Muscle of leg (tissue), 3 donors: ENCODE measurements at regions not wholly inside any gene's neighbourhood (a gene's known extent, or its start where the extent isn't known, plus 50 kb on each side); places are given as distances from the start of the nearest gene placed in this dataset.

Experiments used
- DNase-seq: peaks from one replicate; pipeline ENCODE4 v3.0.0; 2013
- H3K27ac ChIP-seq: one replicate; pipeline ENCODE4 v1.5.1; 2013; ENCODE audit warnings: mild to moderate bottlenecking, low read length, control low read depth
- H3K27me3 ChIP-seq: one replicate; pipeline ENCODE4 v1.6.1; 2013; ENCODE audit warnings: low read length; ENCODE audit not compliant: control insufficient read depth, insufficient read depth
- H3K36me3 ChIP-seq: one replicate; pipeline ENCODE4 v1.6.1; 2013; ENCODE audit warnings: low read length; ENCODE audit not compliant: control insufficient read depth, insufficient read depth
- H3K4me1 ChIP-seq: one replicate; pipeline ENCODE4 v1.6.1; 2013; ENCODE audit warnings: low read length; ENCODE audit not compliant: control insufficient read depth, insufficient read depth
- H3K4me3 ChIP-seq: one replicate; pipeline ENCODE4 v1.5.1; 2013; ENCODE audit warnings: low read length, control low read depth
- H3K9me3 ChIP-seq: replicated peaks from 2 replicates; pipeline ENCODE4 v1.6.1; 2013; ENCODE audit warnings: low read depth, low read length; ENCODE audit not compliant: control insufficient read depth
- WGBS: methylation state at CpG from one replicate; pipeline ENCODE4 v1.1.5; 2013; ENCODE audit warnings: missing lambda C conversion rate; ENCODE audit not compliant: insufficient coverage; 5-methylcytosine and 5-hydroxymethylcytosine counted together

DNA sequence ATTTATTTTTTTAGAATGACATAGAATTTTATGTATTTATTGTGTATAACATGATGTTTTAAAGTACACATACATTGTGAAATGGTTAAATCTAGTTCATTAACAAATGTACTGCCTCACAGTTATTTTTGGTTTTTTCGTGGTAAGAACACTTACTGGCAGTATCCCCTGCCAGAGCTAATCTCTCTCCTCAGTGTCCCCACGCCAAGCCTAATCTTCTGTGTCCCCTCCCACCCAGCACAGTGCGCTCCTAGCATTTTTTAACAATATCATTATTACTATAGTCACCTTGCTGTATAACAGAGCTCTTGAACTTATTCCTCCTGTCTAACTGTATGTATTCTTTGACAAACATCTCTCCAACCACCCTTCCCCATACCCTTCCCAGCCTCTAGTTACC lies 333.2 kb downstream of the GABRB3 start:
- Histone ChIP-seq H3K4me1 (no peaks in the 10 kb centered on the region), H3K27ac (no peak overlapping the region)
- 61% methylated on average over 3 of the region's 3 CpGs for WGBS

GRCh38 chr15:26438718-26439117 lies 334.1 kb downstream of the GABRB3 start:
- Histone ChIP-seq H3K4me1 (no peaks in the 10 kb centered on the region), H3K27me3 (no peaks in the 10 kb centered on the region), H3K4me3 (no peak overlapping the region), H3K27ac (no peak overlapping the region), H3K9me3 (no peaks in the 10 kb centered on the region), H3K36me3 (no peaks in the 10 kb centered on the region)
- no peak for DNase-seq
- 93% methylated on average over 4 of the region's 6 CpGs for WGBS

More for the DNA sequence above, 333.2 kb downstream of the GABRB3 start:
- no peak overlapping the region for H3K4me3 ChIP-seq
- DNase-seq: no peak
- H3K36me3 ChIP-seq: no peaks in the 10 kb centered on the region
- no peaks in the 10 kb centered on the region for H3K27me3 ChIP-seq
- no peaks in the 10 kb centered on the region for H3K9me3 ChIP-seq

DNA sequence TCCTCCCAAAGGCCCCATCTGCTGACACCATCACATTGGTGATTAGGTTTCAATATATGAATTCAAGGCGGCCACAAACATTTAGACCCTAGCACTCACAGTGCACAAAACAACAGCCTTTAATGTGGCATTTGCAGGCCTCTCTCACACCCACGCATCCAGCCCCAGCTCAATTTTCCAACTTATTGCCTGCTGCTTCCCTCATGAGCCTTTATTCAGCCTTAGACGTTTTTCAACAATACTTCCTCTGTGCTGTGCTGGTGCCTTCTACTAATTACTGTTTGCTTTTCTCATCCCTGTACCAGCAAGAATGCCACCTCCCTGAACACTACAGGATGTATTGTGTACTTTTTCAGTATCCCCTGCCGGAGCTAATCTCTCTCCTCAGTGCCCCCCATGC lies 334.6 kb downstream of the GABRB3 start:
- WGBS: 68% methylated on average over 2 of the region's 4 CpGs
- no peak overlapping the region for H3K27ac ChIP-seq

DNA sequence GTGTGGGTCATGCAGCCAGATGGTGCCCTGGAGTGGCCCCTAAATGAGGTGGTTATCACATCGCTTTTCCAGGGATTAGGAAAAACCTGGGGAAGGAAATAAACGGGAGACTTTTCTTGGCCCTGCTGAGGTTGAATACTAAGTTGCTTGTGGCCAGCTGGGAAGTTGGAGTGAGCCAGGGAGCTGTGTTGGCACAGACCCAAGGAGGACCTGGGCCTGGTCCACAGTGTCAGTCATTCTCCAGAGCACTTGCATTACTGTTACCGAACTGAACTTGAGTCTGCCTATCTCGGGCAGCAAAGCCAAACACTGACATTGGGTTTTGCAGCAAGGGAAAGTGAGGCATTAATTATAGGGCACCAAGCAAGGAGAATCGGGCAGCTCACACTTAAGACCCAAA lies 339.0 kb downstream of the GABRB3 start:
- H3K9me3 ChIP-seq: no peaks in the 10 kb centered on the region
- 60% methylated on average over 4 of the region's 5 CpGs for WGBS
- H3K27me3 ChIP-seq: no peaks in the 10 kb centered on the region
- no peaks in the 10 kb centered on the region for H3K4me1 ChIP-seq
- H3K36me3 ChIP-seq: no peaks in the 10 kb centered on the region
- H3K27ac ChIP-seq: no peak overlapping the region
- no peak overlapping the region for H3K4me3 ChIP-seq
- no peak for DNase-seq

More for the DNA sequence above, 334.6 kb downstream of the GABRB3 start:
- H3K4me1 ChIP-seq: no peaks in the 10 kb centered on the region
- no peaks in the 10 kb centered on the region for H3K36me3 ChIP-seq
- H3K27me3 ChIP-seq: no peaks in the 10 kb centered on the region
- no peak overlapping the region for H3K4me3 ChIP-seq
- no peak for DNase-seq
- no peaks in the 10 kb centered on the region for H3K9me3 ChIP-seq

GRCh38 chr15:26433060-26433459 lies 339.8 kb downstream of the GABRB3 start:
- no peaks in the 10 kb centered on the region for H3K4me1 ChIP-seq
- H3K9me3 ChIP-seq: no peaks in the 10 kb centered on the region
- H3K4me3 ChIP-seq: no peak overlapping the region
- no peaks in the 10 kb centered on the region for H3K36me3 ChIP-seq
- no peak for DNase-seq
- WGBS: 33% methylated on average over 1 of the region's 2 CpGs
- no peaks in the 10 kb centered on the region for H3K27me3 ChIP-seq
- no peak overlapping the region for H3K27ac ChIP-seq

DNA sequence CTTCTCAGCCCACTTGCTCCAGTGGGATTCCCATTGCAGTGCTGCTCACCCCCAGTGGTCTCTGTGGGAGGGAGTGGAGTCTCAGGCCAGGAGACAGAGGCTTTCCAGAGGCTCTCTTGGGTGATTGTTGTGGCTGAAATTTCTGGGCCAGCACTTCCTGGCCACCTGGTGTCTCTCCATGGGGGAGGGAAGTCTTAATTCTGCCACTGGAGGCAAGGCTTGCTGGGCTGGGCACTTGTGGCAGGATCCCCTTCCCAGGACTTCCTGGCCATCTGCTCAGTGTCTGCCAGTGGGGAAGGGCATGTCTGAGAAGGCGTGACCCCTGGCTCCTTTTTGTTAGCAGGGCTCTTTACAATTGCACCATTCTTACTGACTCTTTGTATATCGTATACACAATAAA lies 351.8 kb downstream of the GABRB3 start:
- H3K4me3 ChIP-seq: no peak overlapping the region
- no peaks in the 10 kb centered on the region for H3K4me1 ChIP-seq
- H3K9me3 ChIP-seq: no peaks in the 10 kb centered on the region
- whole genome bisulfite sequencing: no CpG with 5 or more reads among the region's 2 CpGs
- no peak for DNase-seq
- no peaks in the 10 kb centered on the region for H3K27me3 ChIP-seq
- H3K36me3 ChIP-seq: no peaks in the 10 kb centered on the region
- no peak overlapping the region for H3K27ac ChIP-seq

DNA sequence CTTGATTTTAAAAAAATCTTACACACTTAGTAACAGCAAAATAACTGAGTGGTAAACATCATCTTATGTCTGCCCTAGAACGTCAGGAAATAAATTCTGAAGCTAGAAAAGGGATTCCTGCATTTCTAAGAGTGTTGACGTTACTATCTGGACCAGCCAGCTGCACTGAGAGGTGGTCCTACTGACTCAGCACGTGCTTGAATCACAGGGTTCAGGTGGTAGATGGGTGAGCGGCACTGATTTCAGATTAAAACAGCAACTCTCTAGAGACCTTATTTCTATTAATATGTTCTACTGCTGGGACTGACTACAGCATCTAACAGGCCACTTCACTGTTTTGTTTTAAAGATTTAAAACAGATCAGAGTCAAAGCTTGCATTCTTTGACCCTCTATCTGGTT lies 377.2 kb downstream of the GABRB3 start:
- Histone ChIP-seq H3K4me3 (no peak overlapping the region), H3K27ac (no peak overlapping the region), H3K27me3 (no peaks in the 10 kb centered on the region)

DNA sequence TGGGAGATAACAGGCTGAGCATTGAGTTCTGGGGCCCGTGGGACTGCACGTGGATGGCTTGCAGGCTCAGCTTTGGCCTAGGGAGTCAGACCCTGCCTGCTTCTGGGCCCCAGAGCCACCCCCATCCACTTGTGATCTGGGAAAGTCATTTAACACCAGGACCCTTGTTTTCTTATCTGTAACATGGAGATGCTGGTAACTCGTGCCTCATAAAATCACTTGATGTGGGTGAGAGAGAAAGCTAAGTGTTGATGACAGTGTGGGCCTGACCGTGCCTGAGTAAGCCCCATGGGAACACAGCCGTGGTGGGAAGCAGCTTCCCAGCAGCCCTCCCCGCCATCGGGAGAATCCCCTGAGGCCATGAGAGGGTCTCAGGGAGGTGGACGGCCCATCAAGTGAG lies 378.1 kb downstream of the GABRB3 start:
- WGBS: 28% methylated on average over 3 of the region's 8 CpGs
- Histone ChIP-seq H3K4me1 (peaks cover 2% of the 10 kb centered on the region), H3K9me3 (no peaks in the 10 kb centered on the region), H3K27me3 (no peaks in the 10 kb centered on the region), H3K36me3 (no peaks in the 10 kb centered on the region), H3K4me3 (no peak overlapping the region), H3K27ac (no peak overlapping the region)
- DNase-seq: no peak

More for the DNA sequence above, 377.2 kb downstream of the GABRB3 start:
- 47% methylated on average over 2 of the region's 4 CpGs for WGBS
- H3K4me1 ChIP-seq: peaks cover 2% of the 10 kb centered on the region
- H3K36me3 ChIP-seq: no peaks in the 10 kb centered on the region
- no peak for DNase-seq
- H3K9me3 ChIP-seq: no peaks in the 10 kb centered on the region

GRCh38 chr15:26392956-26393355 lies 379.9 kb downstream of the GABRB3 start:
- no peak for DNase-seq
- WGBS: no CpG with 5 or more reads among the region's 2 CpGs
- no peak overlapping the region for H3K27ac ChIP-seq

DNA sequence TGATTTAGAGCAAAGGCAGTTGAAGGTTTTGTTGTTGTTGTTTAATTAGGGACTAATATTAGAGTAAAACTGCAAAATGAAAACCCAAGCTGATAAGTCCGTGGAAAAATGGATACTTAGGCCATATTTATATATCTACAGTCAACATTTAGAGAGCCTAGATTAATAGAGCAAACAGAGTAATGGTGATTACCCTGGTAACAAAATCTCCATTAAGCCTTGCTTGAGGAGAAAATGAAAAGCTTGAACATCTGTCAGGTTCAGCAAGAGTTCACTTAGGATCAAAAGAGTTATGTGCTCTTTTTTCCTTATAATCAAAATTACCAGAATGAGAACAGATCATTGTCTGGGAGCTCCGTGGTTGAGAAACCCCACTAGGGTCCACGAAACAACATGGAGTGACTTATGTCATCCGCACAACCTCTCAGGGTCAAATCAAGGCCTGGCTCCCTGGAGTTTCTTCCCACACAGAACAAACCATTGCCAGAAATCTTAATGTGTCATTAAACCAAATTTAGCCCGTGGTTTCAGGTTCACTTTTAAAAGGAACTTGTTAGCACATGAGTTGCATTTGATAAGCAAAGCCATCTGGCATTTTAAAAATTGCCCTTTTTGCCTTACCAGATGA lies 381.2 kb downstream of the GABRB3 start:
- peak; percentile 2 for DNase-seq
- Histone ChIP-seq H3K4me3 (no peak overlapping the region), H3K27ac (no peak overlapping the region), H3K36me3 (no peaks in the 10 kb centered on the region), H3K27me3 (no peaks in the 10 kb centered on the region), H3K9me3 (no peaks in the 10 kb centered on the region), H3K4me1 (peaks cover 2% of the 10 kb centered on the region)
- 69% methylated on average over 3 of the region's 5 CpGs for WGBS

More at GRCh38 chr15:26392956-26393355, 379.9 kb downstream of the GABRB3 start:
- Histone ChIP-seq H3K4me3 (no peak overlapping the region), H3K9me3 (no peaks in the 10 kb centered on the region), H3K27me3 (no peaks in the 10 kb centered on the region), H3K36me3 (no peaks in the 10 kb centered on the region), H3K4me1 (peaks cover 2% of the 10 kb centered on the region)
